ENCODE measurements at regions not wholly inside any gene's neighbourhood (a gene's known extent, or its start where the extent isn't known, plus 50 kb on each side); places are given as distances from the start of the nearest gene placed in this dataset.
"Not testable (repeated sequence)": the region's sequence is repeated elsewhere in the genome, so short reads cannot be mapped to it uniquely, and the experiment has no call there.

- no peak for DNase-seq (ENCODE audit: low read depth)
- H3K4me3 ChIP-seq (ENCODE audit: control insufficient read depth, low read depth, low read length): no peak overlapping the region
- no peak for TF ChIP-seq CTCF (IDR thresholded peaks at IDR 0.05; ENCODE audit: control insufficient read depth, insufficient read depth, low read depth, low read length, missing control alignments)
These were observed 67.7 kb upstream of the WNT4 start for GRCh38 chr1:22210636-22211035.

- DNase-seq (ENCODE audit: low read depth); H3K4me3 ChIP-seq (ENCODE audit: control insufficient read depth, low read depth, low read length): not testable (repeated sequence)
These were observed 68.6 kb upstream of the WNT4 start for GRCh38 chr1:22211459-22211858.

- no peak for TF ChIP-seq CTCF (IDR thresholded peaks at IDR 0.05; ENCODE audit: control insufficient read depth, insufficient read depth, low read depth, low read length, missing control alignments)
- no peak overlapping the region for H3K4me3 ChIP-seq (ENCODE audit: control insufficient read depth, low read depth, low read length)
- no peak for DNase-seq (ENCODE audit: low read depth)
These were observed 69.7 kb upstream of the WNT4 start for GRCh38 chr1:22212400-22213233.

GRCh38 chr1:22216210-22216883 lies 73.5 kb upstream of the WNT4 start:
- no peak overlapping the region for H3K4me3 ChIP-seq (ENCODE audit: control insufficient read depth, low read depth, low read length)
- no peak for DNase-seq (ENCODE audit: low read depth)
- no peak for TF ChIP-seq CTCF (IDR thresholded peaks at IDR 0.05; ENCODE audit: control insufficient read depth, insufficient read depth, low read depth, low read length, missing control alignments)

GRCh38 chr1:22216966-22217365 lies 74.1 kb upstream of the WNT4 start:
- no peak for DNase-seq (ENCODE audit: low read depth)
- no peak for TF ChIP-seq CTCF (IDR thresholded peaks at IDR 0.05; ENCODE audit: control insufficient read depth, insufficient read depth, low read depth, low read length, missing control alignments)
- no peak overlapping the region for H3K4me3 ChIP-seq (ENCODE audit: control insufficient read depth, low read depth, low read length)

- DNase-seq (ENCODE audit: low read depth): no peak
- TF ChIP-seq CTCF (IDR thresholded peaks at IDR 0.05; ENCODE audit: control insufficient read depth, insufficient read depth, low read depth, low read length, missing control alignments): no peak
- no peak overlapping the region for H3K4me3 ChIP-seq (ENCODE audit: control insufficient read depth, low read depth, low read length)
These were observed 75.0 kb upstream of the WNT4 start for GRCh38 chr1:22217811-22218460.
